ENCODE measurements at regions not wholly inside any gene's neighbourhood (a gene's known extent, or its start where the extent isn't known, plus 50 kb on each side); places are given as distances from the start of the nearest gene placed in this dataset.

- DNase-seq (ENCODE audit: low spot score) = no peak
Observed at GRCh38 chr2:228864131-228864530, 407.0 kb downstream of the PID1 start.

GRCh38 chr2:228860601-228861285, 410.3 kb downstream of the PID1 start:
- DNase-seq (ENCODE audit: low spot score) = no peak

DNA sequence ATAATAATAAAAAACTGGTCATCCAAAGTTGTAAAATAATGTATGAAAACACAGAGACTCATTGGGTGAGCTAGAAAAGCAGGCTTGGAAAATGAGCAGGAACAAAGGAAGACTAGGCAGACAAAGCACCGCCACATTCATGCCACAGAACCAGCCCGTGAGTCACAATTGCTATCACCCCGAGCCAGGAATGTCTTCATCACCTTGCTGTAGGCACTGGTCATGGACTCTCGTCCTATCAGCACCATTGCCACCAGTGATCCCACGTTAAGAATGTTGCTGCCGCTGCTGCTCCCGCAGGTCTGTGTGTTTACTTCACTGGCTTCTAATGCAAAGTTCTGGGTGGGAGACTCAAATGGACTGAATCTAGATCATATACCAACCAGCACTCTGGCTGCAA, 417.9 kb downstream of the PID1 start:
- no peak for DNase-seq (ENCODE audit: low spot score)

- no peak for DNase-seq (ENCODE audit: low spot score)
Observed at GRCh38 chr2:228848638-228849037, 422.4 kb downstream of the PID1 start.

DNA sequence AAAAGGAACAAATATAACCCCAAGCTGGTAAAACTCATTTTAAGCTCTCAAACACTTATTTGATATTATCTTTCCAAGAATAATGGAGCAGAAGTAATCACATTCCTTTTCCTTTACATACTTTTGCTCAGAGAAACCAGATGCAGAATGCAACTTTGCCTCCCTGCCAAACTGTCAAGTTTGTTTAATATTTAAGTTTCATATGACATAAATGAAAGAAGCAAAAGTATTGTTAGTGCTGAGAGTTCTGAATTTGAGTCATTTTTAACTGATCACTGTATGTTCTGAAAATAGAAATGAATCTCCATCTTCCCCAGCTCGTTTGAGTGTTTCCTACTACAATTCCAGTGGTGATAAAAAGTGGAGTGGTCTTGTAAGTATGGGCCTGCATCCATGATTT, 423.4 kb downstream of the PID1 start:
- DNase-seq (ENCODE audit: low spot score) = no peak

DNA sequence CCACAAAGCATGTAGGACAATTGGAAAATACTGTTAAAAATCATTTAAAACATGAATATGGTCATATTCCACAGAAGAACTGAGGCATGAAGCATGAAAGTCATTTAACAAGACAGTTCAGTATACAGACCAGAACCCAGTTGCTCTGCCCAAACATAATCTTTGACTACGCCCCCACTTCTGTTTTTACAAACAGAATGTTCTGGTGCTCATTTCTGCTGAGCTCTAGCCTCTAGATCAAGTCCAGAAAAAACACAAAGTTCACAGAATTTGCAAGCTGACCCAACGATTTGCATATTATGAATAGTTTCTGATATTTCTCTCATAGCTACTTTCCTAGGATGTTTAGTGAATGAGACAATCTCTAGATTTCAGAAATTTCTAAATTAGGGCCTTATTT, 424.9 kb downstream of the PID1 start:
- no peak for DNase-seq (ENCODE audit: low spot score)

- DNase-seq (ENCODE audit: low spot score) = no peak
Observed at GRCh38 chr2:228845162-228845925, 425.7 kb downstream of the PID1 start.

- no peak for DNase-seq (ENCODE audit: low spot score)
Observed at GRCh38 chr2:228841877-228842276, 429.2 kb downstream of the PID1 start.

- no peak for DNase-seq (ENCODE audit: low spot score)
Observed at GRCh38 chr2:228841475-228841874, 429.6 kb downstream of the PID1 start.

GRCh38 chr2:228840743-228841114, 430.4 kb downstream of the PID1 start:
- no peak for DNase-seq (ENCODE audit: low spot score)

DNA sequence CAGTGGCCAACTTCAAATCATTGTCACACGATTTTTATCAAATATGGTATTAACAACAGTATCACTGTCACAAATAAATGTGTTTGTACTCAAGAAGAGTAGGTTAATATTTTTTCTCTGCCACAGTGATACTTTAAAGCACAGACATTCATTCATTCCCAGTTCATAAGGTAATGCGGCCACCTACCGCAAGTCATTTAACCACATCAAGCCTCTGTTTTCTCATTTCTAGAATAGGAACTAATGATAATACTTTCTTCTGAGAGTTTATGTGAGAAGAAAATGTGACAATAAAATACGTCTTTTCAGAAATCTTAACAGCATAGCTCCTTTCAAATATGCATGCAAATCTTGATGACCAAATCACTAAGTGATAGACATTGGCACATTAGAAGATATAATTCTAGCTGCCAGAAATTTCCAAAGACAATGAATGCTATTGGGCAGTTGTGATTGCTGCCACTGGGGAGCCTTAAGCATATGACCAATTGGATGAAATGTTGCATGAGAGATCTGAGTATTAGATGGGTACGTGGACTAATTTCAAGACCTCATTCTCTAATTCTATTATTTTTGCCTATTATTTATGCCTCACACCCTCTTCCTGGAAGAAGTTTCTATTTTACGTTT, 430.9 kb downstream of the PID1 start:
- DNase-seq (ENCODE audit: low spot score) = no peak

GRCh38 chr2:228839421-228839876, 431.6 kb downstream of the PID1 start:
- no peak for DNase-seq (ENCODE audit: low spot score)

DNA sequence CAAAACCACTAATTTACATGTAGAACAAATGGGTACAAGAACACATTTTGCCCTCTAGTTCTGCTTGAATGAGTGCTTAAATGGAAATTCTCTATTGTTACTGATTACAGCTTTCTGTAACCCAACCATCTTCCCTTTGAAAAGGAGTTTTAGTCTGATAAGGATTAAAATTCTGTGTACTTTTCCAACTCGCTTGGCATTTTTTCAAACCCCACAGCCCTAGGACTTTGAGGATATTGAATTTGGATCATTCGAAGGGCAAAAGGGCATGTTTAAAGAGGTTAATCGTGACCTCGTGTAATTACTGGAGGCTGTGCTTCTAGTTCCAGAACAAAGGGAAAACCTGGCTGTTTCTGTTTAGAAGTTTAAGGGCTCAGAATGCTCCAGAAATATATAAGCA, 432.3 kb downstream of the PID1 start:
- DNase-seq (ENCODE audit: low spot score) = no peak

- no peak for DNase-seq (ENCODE audit: low spot score)
Observed at GRCh38 chr2:228828397-228828796, 442.7 kb downstream of the PID1 start.

DNA sequence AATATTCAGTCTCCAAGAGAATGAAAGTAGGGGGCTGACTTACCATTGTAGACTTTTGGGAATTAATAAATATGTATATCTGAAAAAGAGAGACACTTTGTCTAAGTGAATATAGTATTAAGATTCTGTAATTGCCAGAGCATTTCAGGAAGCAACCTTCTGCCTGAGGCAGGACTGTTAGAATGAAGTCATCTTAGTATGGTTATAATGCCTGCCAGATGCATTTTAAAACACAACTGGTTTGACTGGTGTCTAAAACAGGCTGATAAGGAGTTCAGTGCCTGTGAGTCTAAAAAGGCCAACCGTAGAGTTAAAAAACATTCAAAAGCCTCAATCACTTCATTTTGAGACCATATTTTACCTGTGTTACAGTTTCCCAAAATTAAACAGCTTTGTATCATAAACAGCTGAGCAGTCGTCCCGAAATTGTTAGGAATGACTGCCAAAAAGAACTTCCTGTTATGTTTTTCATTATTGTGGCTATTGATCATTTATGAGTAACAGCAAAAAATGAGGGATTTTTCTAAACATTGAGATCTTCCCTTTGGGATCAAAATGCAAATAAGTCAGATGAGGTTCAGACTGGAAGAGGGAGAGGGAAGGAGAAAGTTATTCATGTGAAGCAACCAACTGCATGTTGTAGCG, 443.9 kb downstream of the PID1 start:
- no peak for DNase-seq (ENCODE audit: low spot score)

DNA sequence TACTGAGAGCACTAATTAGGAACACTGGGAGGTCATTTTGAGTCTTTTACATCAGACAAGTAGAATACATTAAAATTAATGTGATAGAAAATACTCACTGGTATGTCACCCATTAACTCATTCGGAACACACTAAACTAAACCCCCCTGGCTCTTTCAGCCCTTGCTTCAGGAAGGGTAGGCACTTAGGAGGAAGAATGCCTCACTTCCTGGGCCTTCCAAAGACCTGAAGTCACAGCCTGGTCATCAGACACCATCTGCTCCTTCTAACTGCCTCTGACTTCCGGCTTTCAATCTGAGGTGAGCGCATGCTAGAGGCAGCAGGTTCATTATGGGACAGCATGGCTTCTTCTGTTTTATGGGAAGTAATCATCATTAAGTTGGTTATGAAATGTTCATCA, 451.4 kb downstream of the PID1 start:
- DNase-seq (ENCODE audit: low spot score) = no peak

- no peak for DNase-seq (ENCODE audit: low spot score)
Observed at GRCh38 chr2:228802181-228803071, 468.7 kb downstream of the PID1 start.

DNA sequence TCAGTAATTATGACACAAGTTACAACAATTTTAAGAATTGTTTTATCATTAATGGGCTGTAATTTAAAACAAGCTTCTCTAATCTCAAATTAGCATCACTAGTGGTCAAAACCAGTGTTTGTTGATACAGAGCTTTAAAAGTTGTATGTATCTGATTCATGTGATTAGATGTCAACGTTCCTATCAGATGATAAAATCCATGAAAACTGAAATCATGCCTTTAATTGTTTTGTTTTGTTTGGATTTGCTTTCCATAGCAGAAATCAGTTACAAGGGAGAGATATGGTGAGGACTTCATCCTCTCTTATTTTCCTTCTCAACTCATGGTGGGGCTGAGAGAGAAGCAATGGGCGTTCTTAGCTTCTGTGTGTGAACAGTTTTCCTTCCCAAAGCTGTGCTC, 469.6 kb downstream of the PID1 start:
- no peak for DNase-seq (ENCODE audit: low spot score)

- DNase-seq (ENCODE audit: low spot score) = no peak
Observed at GRCh38 chr2:228799208-228799588, 471.9 kb downstream of the PID1 start.

- DNase-seq (ENCODE audit: low spot score) = no peak
Observed at GRCh38 chr2:228798458-228799207, 472.5 kb downstream of the PID1 start.

- no peak for DNase-seq (ENCODE audit: low spot score)
Observed at GRCh38 chr2:228796386-228796785, 474.7 kb downstream of the PID1 start.

Measured in ecto neural progenitor cell (in vitro differentiated cells).